HUES64 (cell line): ENCODE measurements at regions not wholly inside any gene's neighbourhood (a gene's known extent, or its start where the extent isn't known, plus 50 kb on each side); places are given as distances from the start of the nearest gene placed in this dataset.

Experiments
- H3K27ac ChIP-seq: 2 replicates; pipeline ENCODE4 v1.7.0; 2013; ENCODE audit warnings: low read depth, low read length, inconsistent platforms
- H3K27me3 ChIP-seq: 2 replicates; pipeline ENCODE4 v1.6.1; 2013; ENCODE audit warnings: mild to moderate bottlenecking, low read length; ENCODE audit not compliant: insufficient read depth
- H3K36me3 ChIP-seq: 2 replicates; pipeline ENCODE4 v1.6.1; 2013; ENCODE audit warnings: mild to moderate bottlenecking, low read length; ENCODE audit not compliant: insufficient read depth
- H3K4me1 ChIP-seq: 2 replicates; pipeline ENCODE4 v1.6.1; 2013; ENCODE audit warnings: mild to moderate bottlenecking, low read length, moderate library complexity; ENCODE audit not compliant: insufficient read depth
- H3K4me3 ChIP-seq: 2 replicates; pipeline ENCODE4 v1.5.1; 2013; ENCODE audit warnings: mild to moderate bottlenecking, low read length, moderate library complexity
- H3K9ac ChIP-seq: 2 replicates; pipeline ENCODE4 v1.6.1; 2013; ENCODE audit warnings: mild to moderate bottlenecking, low read depth, low read length
- H3K9me3 ChIP-seq: 2 replicates; pipeline ENCODE4 v1.6.1; 2013; ENCODE audit warnings: low read depth, low read length; ENCODE audit not compliant: insufficient read depth
- WGBS: fragments of 150-250, 120-280 bp; methylation state at CpG from one replicate; pipeline ENCODE4 v1.1.7; 2013; ENCODE audit warnings: missing lambda C conversion rate; 5-methylcytosine and 5-hydroxymethylcytosine counted together

- no peaks in the 10 kb centered on the region for H3K9me3 ChIP-seq
- H3K36me3 ChIP-seq, result no peaks in the 10 kb centered on the region
- H3K27me3 ChIP-seq, result no peaks in the 10 kb centered on the region
- no peaks in the 10 kb centered on the region for H3K4me1 ChIP-seq
- H3K9ac ChIP-seq, result no peak overlapping the region
- no peak overlapping the region for H3K4me3 ChIP-seq
- 88% methylated on average over 1 of the region's 1 CpG for WGBS
- H3K27ac ChIP-seq, result no peak overlapping the region
Observed at GRCh38 chr9:81388831-81389230, 300.5 kb downstream of the TLE1 start.

GRCh38 chr9:81387360-81388106 lies 301.8 kb downstream of the TLE1 start:
- Histone ChIP-seq H3K4me3 (no peak overlapping the region), H3K36me3 (no peaks in the 10 kb centered on the region), H3K9me3 (no peaks in the 10 kb centered on the region), H3K9ac (no peak overlapping the region), H3K27me3 (no peaks in the 10 kb centered on the region), H3K4me1 (no peaks in the 10 kb centered on the region), H3K27ac (no peak overlapping the region)
- whole genome bisulfite sequencing, result 93% methylated on average over 8 of the region's 8 CpGs

- H3K36me3 ChIP-seq, result no peaks in the 10 kb centered on the region
- H3K4me3 ChIP-seq, result no peak overlapping the region
- H3K9me3 ChIP-seq, result no peaks in the 10 kb centered on the region
- H3K27me3 ChIP-seq, result no peaks in the 10 kb centered on the region
- no peak overlapping the region for H3K27ac ChIP-seq
- WGBS, result 90% methylated on average over 3 of the region's 3 CpGs
- H3K4me1 ChIP-seq, result no peaks in the 10 kb centered on the region
- H3K9ac ChIP-seq, result no peak overlapping the region
Observed at GRCh38 chr9:81384911-81385310, 304.4 kb downstream of the TLE1 start.

- no peak overlapping the region for H3K4me3 ChIP-seq
- H3K9ac ChIP-seq, result no peak overlapping the region
- no peaks in the 10 kb centered on the region for H3K9me3 ChIP-seq
Observed at GRCh38 chr9:81382281-81382680, 307.1 kb downstream of the TLE1 start.

GRCh38 chr9:81381694-81382093 lies 307.7 kb downstream of the TLE1 start:
- Histone ChIP-seq H3K9me3 (no peaks in the 10 kb centered on the region), H3K9ac (no peak overlapping the region), H3K36me3 (no peaks in the 10 kb centered on the region), H3K27me3 (no peaks in the 10 kb centered on the region), H3K27ac (no peak overlapping the region), H3K4me1 (peaks cover 3% of the 10 kb centered on the region; the same call in 1 of the 2 replicates), H3K4me3 (no peak overlapping the region)
- 95% methylated on average over 3 of the region's 3 CpGs for WGBS

More at GRCh38 chr9:81382281-81382680, 307.1 kb downstream of the TLE1 start:
- Histone ChIP-seq H3K4me1 (peaks cover 2% of the 10 kb centered on the region; the same call in 1 of the 2 replicates), H3K27me3 (no peaks in the 10 kb centered on the region), H3K36me3 (no peaks in the 10 kb centered on the region), H3K27ac (no peak overlapping the region)

- 94% methylated on average over 9 of the region's 9 CpGs for WGBS
- Histone ChIP-seq H3K9me3 (no peaks in the 10 kb centered on the region), H3K27ac (no peak overlapping the region), H3K36me3 (no peaks in the 10 kb centered on the region), H3K9ac (no peak overlapping the region), H3K4me1 (peaks cover 9% of the 10 kb centered on the region), H3K4me3 (no peak overlapping the region), H3K27me3 (no peaks in the 10 kb centered on the region)
Observed at GRCh38 chr9:81380504-81381359, 308.6 kb downstream of the TLE1 start.

GRCh38 chr9:81379655-81380054 lies 309.7 kb downstream of the TLE1 start:
- Histone ChIP-seq H3K27me3 (no peaks in the 10 kb centered on the region), H3K36me3 (no peaks in the 10 kb centered on the region), H3K9ac (no peak overlapping the region), H3K4me1 (peaks cover 18% of the 10 kb centered on the region), H3K27ac (no peak overlapping the region), H3K4me3 (no peak overlapping the region), H3K9me3 (no peaks in the 10 kb centered on the region)
- WGBS, result 95% methylated on average over 1 of the region's 1 CpG

- H3K36me3 ChIP-seq, result no peaks in the 10 kb centered on the region
- H3K27ac ChIP-seq, result no peak overlapping the region
- H3K9ac ChIP-seq, result no peak overlapping the region
- 92% methylated on average over 1 of the region's 1 CpG for WGBS
- H3K4me1 ChIP-seq, result peaks cover 18% of the 10 kb centered on the region
- H3K9me3 ChIP-seq, result no peaks in the 10 kb centered on the region
- H3K27me3 ChIP-seq, result no peaks in the 10 kb centered on the region
- no peak overlapping the region for H3K4me3 ChIP-seq
Observed at GRCh38 chr9:81377921-81378320, 311.4 kb downstream of the TLE1 start.

GRCh38 chr9:81377320-81377719 lies 312.0 kb downstream of the TLE1 start:
- H3K27ac ChIP-seq, result no peak overlapping the region
- WGBS, result 87% methylated on average over 2 of the region's 2 CpGs
- no peaks in the 10 kb centered on the region for H3K9me3 ChIP-seq
- H3K36me3 ChIP-seq, result no peaks in the 10 kb centered on the region
- no peak overlapping the region for H3K4me3 ChIP-seq
- H3K9ac ChIP-seq, result no peak overlapping the region
- no peaks in the 10 kb centered on the region for H3K27me3 ChIP-seq
- H3K4me1 ChIP-seq, result peaks cover 22% of the 10 kb centered on the region

- no peaks in the 10 kb centered on the region for H3K27me3 ChIP-seq
- WGBS, result 90% methylated on average over 10 of the region's 10 CpGs
Observed at GRCh38 chr9:81375187-81376100, 313.9 kb downstream of the TLE1 start.

More at GRCh38 chr9:81375187-81376100, 313.9 kb downstream of the TLE1 start:
- Histone ChIP-seq H3K36me3 (no peaks in the 10 kb centered on the region), H3K4me1 (peaks cover 35% of the 10 kb centered on the region), H3K27ac (no peak overlapping the region), H3K9me3 (no peaks in the 10 kb centered on the region), H3K4me3 (no peak overlapping the region), H3K9ac (no peak overlapping the region)
